Muscle layer of colon (tissue), 2 donors: ENCODE measurements at regions not wholly inside any gene's neighbourhood (a gene's known extent, or its start where the extent isn't known, plus 50 kb on each side); places are given as distances from the start of the nearest gene placed in this dataset.
"Not testable (repeated sequence)": the region's sequence is repeated elsewhere in the genome, so short reads cannot be mapped to it uniquely, and the experiment has no call there.

Experiments used
- H3K27ac ChIP-seq: one replicate; pipeline ENCODE4 v1.7.0; 2013; ENCODE audit warnings: low read depth, mild to moderate bottlenecking, low read length, moderate library complexity
- H3K27me3 ChIP-seq, 2 donors: one replicate each; pipeline ENCODE4 v1.7.0; 2013; ENCODE audit warnings: low read length in 2 of 2, mild to moderate bottlenecking in 2 of 2; ENCODE audit not compliant: insufficient read depth in 2 of 2, control insufficient read depth in 1 of 2
- H3K36me3 ChIP-seq: one replicate; pipeline ENCODE4 v1.7.0; 2013; ENCODE audit warnings: mild to moderate bottlenecking, low read length; ENCODE audit not compliant: insufficient read depth
- H3K4me1 ChIP-seq: one replicate; pipeline ENCODE4 v1.7.0; 2013; ENCODE audit warnings: mild to moderate bottlenecking, low read length; ENCODE audit not compliant: insufficient read depth
- H3K4me3 ChIP-seq, 2 donors: one replicate each; pipeline ENCODE4 v1.7.0; 2013; ENCODE audit warnings: low read length in 2 of 2, low read depth in 1 of 2, mild to moderate bottlenecking in 1 of 2, moderate library complexity in 1 of 2
- H3K9ac ChIP-seq: one replicate; pipeline ENCODE4 v1.7.0; 2013; ENCODE audit warnings: low read length
- H3K9me3 ChIP-seq: one replicate; pipeline ENCODE4 v1.7.0; 2013; ENCODE audit warnings: mild to moderate bottlenecking, low read length
- donor health status: abdominal sarcoma.
- donor health status: Adenocarcinoma of cecum.

DNA sequence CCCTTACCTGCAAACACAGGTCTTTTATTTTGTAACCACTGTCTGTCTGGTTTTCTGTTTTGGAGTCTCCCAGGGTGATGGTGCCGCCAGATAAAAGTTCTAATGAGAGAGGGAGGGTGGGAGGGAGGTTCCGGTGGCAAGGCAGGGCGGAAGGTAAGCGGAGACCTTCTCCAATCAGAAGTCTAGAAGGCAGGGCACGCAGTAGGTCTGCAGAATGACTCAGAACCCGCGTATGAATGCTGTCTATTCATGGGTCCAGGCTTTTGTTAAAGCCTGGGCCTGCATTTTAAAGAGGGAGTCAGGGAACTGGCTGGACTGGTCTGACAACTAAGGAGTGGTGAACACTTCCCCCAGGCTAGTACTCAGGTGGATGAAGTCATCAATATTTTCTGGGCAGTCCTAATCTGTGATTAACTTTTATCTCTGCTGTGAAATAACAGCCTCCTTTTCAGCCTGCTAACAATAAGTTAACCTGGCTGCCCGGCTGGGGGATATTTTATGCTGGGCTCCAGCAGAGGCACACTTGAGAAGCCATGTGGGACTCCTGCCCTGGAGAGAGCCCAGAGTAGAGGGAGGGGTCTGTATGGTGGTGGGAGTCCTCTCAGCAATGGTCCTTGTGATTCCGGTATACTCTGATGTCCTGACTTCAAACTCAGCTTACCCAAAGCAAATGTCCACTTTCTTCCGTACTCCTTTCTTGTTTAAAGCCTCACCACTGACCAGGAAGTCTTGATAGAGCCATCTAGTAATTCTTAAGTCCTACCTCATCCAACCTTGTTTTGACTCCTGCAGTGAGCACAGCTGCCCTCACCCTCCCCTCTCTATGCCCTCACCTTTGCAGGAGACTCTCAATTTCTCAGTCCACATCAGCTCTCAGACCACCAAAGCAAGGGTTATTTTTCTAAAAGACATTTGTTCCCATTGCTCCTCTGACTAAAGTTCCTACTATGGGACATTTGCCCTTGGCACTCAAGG lies 85.3 kb upstream of the PLGLB2 start:
- not testable (repeated sequence) for H3K9ac ChIP-seq, H3K36me3 ChIP-seq, H3K27ac ChIP-seq, H3K27me3 ChIP-seq, H3K4me3 ChIP-seq, H3K9me3 ChIP-seq, H3K4me1 ChIP-seq

DNA sequence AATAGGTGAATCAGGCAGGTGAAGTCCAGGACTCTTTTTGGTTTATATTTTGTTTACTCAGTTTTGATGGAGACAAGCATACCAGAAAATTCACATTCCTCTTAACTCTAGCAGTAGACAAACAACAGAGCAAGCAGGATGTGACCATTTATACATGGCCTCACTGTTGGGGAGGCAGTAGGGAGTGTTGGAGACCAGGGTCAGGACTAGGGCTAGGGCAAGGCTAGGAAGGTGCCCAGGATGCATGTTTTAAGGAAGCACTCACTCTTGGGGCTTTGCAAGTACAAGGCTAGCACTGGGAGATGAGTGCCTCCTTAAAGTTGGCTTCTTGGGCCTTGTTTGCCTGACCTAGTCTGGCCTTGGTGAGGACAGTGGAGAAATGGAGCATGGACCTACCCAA lies 84.5 kb upstream of the PLGLB2 start:
- H3K27ac ChIP-seq, H3K27me3 ChIP-seq, H3K4me3 ChIP-seq, H3K4me1 ChIP-seq, H3K9ac ChIP-seq, H3K9me3 ChIP-seq, H3K36me3 ChIP-seq: not testable (repeated sequence)

DNA sequence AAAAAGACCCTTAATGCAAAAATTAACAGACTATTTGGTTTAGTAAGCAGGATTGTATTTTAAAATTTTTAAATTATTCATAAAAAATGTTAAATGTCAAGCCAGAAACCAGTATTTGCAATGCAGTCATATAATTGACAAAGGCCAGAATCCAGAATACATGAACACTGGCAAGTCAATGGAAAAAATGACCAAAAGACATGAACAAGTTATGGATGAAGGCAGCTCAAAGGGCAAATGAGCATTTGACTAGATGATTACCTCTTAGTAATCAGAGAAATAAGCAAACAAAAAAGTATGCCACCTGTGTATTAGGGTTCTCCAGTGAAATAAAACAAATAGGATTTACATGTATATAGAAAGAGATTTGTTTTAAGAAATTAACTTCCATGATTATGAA lies 80.9 kb upstream of the PLGLB2 start:
- not testable (repeated sequence) for H3K9me3 ChIP-seq, H3K4me1 ChIP-seq, H3K9ac ChIP-seq, H3K36me3 ChIP-seq, H3K4me3 ChIP-seq, H3K27ac ChIP-seq, H3K27me3 ChIP-seq

DNA sequence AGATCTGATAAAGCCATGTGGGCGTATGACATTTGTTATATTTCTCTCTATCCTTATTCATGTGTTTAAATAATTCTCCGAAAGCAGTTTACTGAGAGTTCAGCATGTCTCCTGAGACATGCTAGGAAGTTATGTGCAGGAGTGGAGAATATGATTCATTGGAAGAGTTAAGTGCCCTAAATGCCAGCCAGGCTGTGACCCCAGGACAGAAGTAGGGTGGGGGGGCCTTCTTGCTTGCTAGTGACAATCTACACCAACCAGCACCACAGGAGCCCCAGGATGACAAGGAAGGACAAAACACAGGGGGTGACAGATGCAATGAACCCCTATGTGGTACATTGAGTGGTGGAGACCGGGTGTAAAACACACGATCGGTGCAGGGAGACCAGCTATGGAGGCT lies 79.5 kb upstream of the PLGLB2 start:
- not testable (repeated sequence) for H3K27ac ChIP-seq, H3K27me3 ChIP-seq, H3K4me1 ChIP-seq, H3K9ac ChIP-seq, H3K4me3 ChIP-seq, H3K9me3 ChIP-seq, H3K36me3 ChIP-seq

DNA sequence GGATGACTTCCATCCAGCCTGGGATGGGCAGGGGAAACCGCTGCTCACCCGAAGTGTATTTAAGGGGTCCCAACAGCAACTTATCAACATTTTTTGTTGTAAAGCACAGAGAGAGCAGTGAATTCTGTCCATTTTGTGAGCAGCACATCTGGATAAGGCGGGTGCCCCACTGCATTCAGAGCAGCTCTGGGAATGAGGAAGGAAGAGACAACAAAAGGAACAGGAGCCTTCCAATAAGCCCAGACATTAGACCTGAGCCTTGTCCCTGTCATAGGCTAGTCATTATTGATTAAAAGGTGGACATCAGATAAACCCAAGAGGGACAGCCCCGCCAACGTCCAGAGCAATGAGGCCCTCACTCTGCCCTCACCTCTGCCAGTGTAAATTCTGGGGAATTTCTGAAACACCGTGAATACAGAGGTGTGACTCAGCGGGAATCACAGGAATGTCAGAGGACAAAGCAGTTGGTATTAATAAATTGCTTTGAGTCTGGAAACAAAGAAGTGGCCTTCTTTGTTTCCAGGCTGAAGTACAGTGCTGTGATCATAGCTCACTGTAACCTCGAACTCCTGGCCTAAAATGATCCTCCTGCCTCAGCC lies 78.2 kb upstream of the PLGLB2 start:
- H3K4me1 ChIP-seq, H3K36me3 ChIP-seq, H3K27ac ChIP-seq, H3K9ac ChIP-seq, H3K4me3 ChIP-seq, H3K27me3 ChIP-seq, H3K9me3 ChIP-seq: not testable (repeated sequence)

DNA sequence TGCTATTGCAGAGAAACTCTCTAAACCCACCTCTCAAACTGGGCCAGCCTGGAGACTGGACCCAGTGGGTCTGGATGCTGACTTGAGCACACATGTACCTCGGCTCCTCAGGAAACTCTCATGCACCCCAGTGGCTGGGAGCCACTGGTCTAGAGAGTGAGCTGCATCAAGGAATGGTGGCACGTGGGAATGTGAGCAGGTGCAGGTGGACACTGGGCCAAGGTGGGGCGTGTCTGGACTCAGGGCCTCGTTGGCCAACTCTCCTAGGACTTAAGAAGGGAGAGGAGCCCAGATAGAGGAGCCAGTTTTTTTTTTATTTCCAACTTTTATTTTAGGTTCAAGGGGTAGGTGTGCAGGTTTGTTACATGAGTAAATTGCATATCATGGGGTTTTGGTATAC lies 75.5 kb upstream of the PLGLB2 start:
- not testable (repeated sequence) for H3K9me3 ChIP-seq, H3K27me3 ChIP-seq, H3K36me3 ChIP-seq, H3K4me3 ChIP-seq, H3K27ac ChIP-seq, H3K4me1 ChIP-seq, H3K9ac ChIP-seq

DNA sequence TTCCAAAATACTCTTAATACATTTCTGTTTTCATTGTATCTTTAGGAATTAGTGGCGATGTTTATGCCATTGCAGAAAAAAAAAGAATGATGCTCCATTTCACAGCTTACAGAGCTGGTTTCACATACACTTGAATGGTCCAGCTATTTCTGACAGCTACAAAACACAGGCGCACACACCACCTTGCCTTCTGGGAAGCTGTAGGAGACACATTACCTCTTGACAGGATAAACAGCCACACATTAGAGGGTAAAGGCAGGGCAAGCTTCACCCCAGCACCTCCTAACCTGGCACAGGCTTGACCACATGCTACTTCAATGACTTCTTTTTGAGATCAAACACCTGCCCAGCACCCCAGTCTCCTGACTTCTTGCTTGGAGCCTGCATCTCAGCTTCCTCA lies 73.2 kb upstream of the PLGLB2 start:
- H3K4me3 ChIP-seq, H3K27ac ChIP-seq, H3K9ac ChIP-seq, H3K36me3 ChIP-seq, H3K4me1 ChIP-seq, H3K27me3 ChIP-seq, H3K9me3 ChIP-seq: not testable (repeated sequence)

DNA sequence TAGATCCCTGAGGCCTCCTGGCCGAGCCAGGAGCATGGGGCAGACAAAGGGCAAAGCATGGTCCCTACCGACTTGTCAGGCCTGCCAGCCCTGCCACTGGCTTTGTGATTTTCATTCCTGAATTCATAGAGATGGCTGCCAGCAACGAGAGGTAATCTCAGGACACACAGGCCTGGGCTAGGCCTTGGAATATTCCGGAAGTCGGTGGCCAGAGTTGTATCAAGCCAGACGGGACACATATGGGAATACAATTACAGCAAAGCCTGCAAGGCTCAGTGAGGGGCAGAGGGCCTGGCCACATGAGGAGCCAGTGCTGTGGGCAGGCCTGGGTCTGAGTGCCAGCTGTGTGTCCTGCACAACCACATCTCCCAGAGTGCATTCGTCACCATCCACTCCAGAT lies 72.4 kb upstream of the PLGLB2 start:
- H3K9me3 ChIP-seq, H3K27ac ChIP-seq, H3K36me3 ChIP-seq: not testable (repeated sequence)

DNA sequence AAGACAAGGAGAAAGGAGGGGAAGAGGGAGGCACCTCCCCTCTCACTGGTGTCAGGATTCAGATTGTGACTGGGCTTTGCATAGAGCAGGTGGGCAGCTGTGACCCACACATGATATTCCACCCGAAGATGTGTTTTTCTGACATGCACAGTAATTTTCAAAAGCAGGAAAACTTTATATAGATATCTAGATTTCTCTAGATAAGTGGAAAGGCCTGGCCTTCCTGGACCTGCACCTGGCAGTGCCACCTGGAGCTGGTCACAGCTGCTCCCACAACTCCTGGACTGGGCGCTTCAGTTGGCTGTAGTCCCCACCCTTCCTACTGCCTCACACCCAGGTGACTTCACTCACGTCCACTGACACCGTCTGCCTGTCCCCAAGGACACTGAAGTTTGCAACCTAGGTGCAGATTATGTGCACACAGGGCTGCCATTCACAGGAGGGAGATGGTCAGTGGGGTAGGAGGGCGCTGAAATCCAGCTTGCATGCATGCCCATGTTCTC lies 70.4 kb upstream of the PLGLB2 start:
- H3K36me3 ChIP-seq, H3K4me1 ChIP-seq, H3K27ac ChIP-seq, H3K27me3 ChIP-seq, H3K9me3 ChIP-seq, H3K4me3 ChIP-seq, H3K9ac ChIP-seq: not testable (repeated sequence)

More for the DNA sequence above, 72.4 kb upstream of the PLGLB2 start:
- not testable (repeated sequence) for H3K27me3 ChIP-seq, H3K4me1 ChIP-seq, H3K9ac ChIP-seq, H3K4me3 ChIP-seq

DNA sequence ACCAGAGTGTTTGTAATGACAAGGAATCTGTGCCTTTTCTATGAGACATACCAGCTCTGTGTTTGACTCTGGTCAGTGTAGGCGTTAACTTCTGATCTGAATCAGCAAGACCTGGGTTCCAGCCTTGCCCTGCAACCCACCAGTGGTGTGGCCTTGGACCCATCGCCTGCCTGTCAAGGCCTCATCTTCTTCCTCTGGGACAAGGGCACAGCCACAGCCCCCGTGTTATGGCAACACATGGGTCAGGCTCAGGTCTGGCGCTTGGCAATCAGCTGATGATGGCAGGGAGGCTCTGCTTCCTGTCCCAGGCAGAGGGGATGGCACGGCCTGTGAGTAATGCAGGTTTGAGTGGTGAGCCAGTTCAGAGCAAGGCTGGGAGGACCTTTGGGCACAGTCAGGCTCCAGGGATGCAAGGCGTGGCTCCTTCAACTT lies 69.1 kb upstream of the PLGLB2 start:
- H3K9me3 ChIP-seq, H3K4me3 ChIP-seq, H3K36me3 ChIP-seq, H3K27ac ChIP-seq, H3K4me1 ChIP-seq, H3K27me3 ChIP-seq, H3K9ac ChIP-seq: not testable (repeated sequence)

DNA sequence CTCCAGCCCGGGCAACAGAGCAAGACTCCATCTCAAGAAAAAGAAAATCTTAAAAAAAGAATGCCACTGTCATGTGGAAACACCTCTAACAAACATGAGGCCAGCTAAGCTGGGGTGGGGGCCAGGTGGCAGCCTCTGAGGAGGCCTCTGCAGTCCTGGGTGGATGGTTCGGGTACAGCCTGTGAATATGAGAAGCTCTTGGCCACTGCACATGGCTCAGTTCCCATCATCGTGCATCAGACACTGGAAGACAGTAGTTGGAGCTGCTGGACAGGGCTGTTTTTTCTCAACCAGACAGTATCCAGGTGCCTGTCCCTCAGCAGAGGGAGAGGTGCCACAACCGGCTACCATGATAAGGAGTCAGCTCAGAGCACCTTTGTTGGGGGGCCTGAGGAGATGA lies 67.9 kb upstream of the PLGLB2 start:
- H3K9ac ChIP-seq, H3K4me3 ChIP-seq, H3K27me3 ChIP-seq, H3K36me3 ChIP-seq, H3K9me3 ChIP-seq, H3K4me1 ChIP-seq, H3K27ac ChIP-seq: not testable (repeated sequence)

DNA sequence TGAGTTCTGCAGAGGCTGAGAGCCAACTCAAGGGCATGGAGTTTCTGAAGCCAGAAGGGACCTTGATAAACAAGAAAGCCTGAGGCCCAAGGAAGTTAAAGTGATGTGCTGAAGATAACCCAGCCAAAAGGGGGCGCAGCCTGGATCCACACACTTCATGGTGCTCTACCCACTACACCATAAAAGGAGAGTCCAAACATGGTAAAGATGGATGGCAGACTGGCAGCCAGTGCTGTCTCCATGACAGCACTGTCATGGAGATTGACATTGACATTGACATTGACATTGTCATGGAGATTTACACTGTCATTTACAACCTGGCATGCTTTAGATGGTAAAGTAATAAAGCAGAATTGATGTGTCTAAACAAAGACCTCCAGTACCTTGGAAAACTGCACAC lies 67.2 kb upstream of the PLGLB2 start:
- H3K4me3 ChIP-seq, H3K4me1 ChIP-seq, H3K9me3 ChIP-seq, H3K27ac ChIP-seq, H3K9ac ChIP-seq, H3K36me3 ChIP-seq, H3K27me3 ChIP-seq: not testable (repeated sequence)
